Activated CD8-positive, alpha-beta T cell treated with anti-CD3 and anti-CD28 coated beads, Interleukin-2, amount 10 ng/mL, durations not matched to agents 7 days and 5 days (primary cell): ENCODE measurements at regions not wholly inside any gene's neighbourhood (a gene's known extent, or its start where the extent isn't known, plus 50 kb on each side); places are given as distances from the start of the nearest gene placed in this dataset.

Experiments
- ATAC-seq: fragments of 150-1000 bp; cut with Tn5 transposase; one replicate; pipeline ENCODE4 v1.10.0; 2021; ENCODE audit warnings: moderate library complexity
- CTCF ChIA-PET: fragments of 350-600 bp; sonication (Branson Sonifier 250); formaldehyde crosslinking; loops from one replicate; lab custom pipeline; 2021; ENCODE audit warnings: antibody characterized with exemption; lab: Charles Lee
- POLR2A ChIA-PET: fragments of 350-600 bp; sonication (Branson Sonifier 250); formaldehyde crosslinking; loops from one replicate; lab custom pipeline; 2021; ENCODE audit warnings: antibody characterized with exemption; lab: Charles Lee
- DNase-seq: peaks from one replicate; pipeline ENCODE4 v3.0.0-alpha.2; 2020
- H3K27ac Mint-ChIP-seq: one replicate; pipeline ENCODE4 v1.8.0; 2021; ENCODE audit warnings: mild to moderate bottlenecking, mixed read lengths
- H3K27me3 Mint-ChIP-seq: one replicate; pipeline ENCODE4 v1.8.0; 2021; ENCODE audit warnings: low read depth, mixed read lengths
- H3K36me3 Mint-ChIP-seq: one replicate; pipeline ENCODE4 v1.8.0; 2021; ENCODE audit warnings: low read depth, mixed read lengths
- H3K4me1 Mint-ChIP-seq: one replicate; pipeline ENCODE4 v1.8.0; 2021; ENCODE audit warnings: low read depth, mixed read lengths
- H3K4me3 Mint-ChIP-seq: one replicate; pipeline ENCODE4 v1.8.0; 2021; ENCODE audit warnings: mild to moderate bottlenecking, mixed read lengths
- H3K9me3 Mint-ChIP-seq: one replicate; pipeline ENCODE4 v1.8.0; 2022; ENCODE audit warnings: mixed read lengths; ENCODE audit not compliant: insufficient read depth

DNA sequence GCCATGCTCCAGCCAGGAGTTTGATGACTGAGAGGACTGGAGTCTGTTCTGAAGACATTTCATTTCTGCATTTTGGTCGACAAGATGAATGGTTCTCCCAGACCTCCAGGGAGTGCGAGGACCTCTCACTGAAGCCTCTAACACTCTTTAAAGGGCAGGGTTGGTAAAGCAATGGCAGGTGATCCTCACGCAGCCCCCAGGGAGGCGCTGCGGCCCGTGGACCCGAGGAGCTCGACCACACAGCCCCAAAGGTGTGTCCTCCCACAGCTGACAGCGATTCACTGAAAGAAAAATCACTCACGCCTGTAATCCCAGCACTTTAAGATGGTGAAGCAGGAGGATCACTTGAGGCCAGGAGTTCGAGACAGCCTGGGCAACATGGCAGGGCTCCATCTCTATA is 183.8 kb upstream of the SFSWAP start:
- POLR2A ChIA-PET: no interaction called here
- no peak overlapping the region for H3K27ac Mint-ChIP-seq
- no peak overlapping the region for H3K4me3 Mint-ChIP-seq

DNA sequence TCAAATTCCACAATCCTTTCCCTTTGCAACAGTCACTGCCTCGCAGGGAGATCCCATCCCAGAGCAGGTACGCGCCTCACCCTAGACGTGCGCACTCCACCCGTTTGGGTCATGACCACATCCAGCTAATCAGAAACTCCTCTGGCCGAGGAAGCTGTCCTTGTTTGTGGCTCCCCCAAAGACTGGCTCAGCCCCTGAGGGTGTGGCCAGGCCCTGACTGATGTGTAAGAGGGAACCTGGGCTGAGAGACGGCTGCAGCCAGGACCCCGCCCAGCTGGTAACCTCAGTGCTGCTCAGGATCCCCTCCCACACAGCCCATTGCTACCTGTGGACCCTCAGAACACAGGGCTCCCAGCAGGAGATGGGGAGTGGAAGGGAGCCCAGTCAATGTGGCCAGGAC is 183.2 kb upstream of the SFSWAP start:
- Mint-ChIP-seq H3K27me3 (no peaks in the 10 kb centered on the region), H3K4me1 (no peaks in the 10 kb centered on the region), H3K9me3 (no peaks in the 10 kb centered on the region), H3K27ac (no peak overlapping the region), H3K4me3 (no peak overlapping the region), H3K36me3 (no peaks in the 10 kb centered on the region)
- DNase-seq: no peak
- ChIA-PET POLR2A (no interaction called here), CTCF (no interaction called here)
- ATAC-seq: no peak

More for the DNA sequence above, 183.8 kb upstream of the SFSWAP start:
- H3K4me1 Mint-ChIP-seq: no peaks in the 10 kb centered on the region
- H3K27me3 Mint-ChIP-seq: no peaks in the 10 kb centered on the region
- no peak for ATAC-seq
- H3K9me3 Mint-ChIP-seq: no peaks in the 10 kb centered on the region
- no peak for DNase-seq
- CTCF ChIA-PET: no interaction called here
- H3K36me3 Mint-ChIP-seq: no peaks in the 10 kb centered on the region

DNA sequence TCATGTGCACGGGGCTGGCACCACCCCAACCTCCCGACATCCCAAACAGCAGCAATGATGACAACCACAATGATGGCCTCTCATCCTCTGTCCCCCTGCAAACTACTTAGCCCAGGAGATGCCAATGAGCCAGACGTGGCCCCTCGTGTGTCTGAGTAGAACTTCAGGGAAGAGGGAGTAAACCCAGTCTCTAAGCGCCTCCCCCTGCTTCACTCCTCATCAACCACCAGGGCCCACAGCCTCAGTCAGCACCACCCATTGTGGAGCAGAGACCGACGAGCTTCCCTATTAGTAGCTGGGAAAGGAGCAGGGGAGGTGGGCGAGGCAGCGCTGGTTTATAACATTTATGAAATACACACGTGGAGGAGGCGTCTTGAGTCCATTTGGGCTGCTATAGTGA is 182.7 kb upstream of the SFSWAP start:
- no peak for DNase-seq
- Mint-ChIP-seq H3K4me1 (no peaks in the 10 kb centered on the region), H3K9me3 (no peaks in the 10 kb centered on the region), H3K4me3 (no peak overlapping the region), H3K36me3 (no peaks in the 10 kb centered on the region), H3K27ac (no peak overlapping the region), H3K27me3 (no peaks in the 10 kb centered on the region)
- ATAC-seq: no peak
- ChIA-PET POLR2A (no interaction called here), CTCF (no interaction called here)

DNA sequence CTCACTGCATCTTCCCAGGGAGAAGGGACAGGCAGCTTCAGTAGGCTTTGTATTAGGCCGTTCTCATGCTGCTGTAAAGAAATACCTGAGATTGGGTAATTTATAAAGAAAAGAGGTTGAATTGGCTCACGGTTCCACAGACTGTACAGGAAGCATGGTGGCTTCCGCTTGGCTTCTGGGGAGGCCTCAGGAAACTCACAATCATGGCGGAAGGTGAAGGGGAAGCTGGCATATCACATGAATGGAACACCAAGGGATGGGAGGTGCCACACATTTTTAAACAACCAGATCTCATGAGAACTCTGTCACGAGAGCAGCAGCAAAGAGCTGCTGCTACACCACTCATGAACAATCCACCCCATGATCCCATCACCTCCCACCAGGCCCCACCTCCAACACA is 182.2 kb upstream of the SFSWAP start:
- Mint-ChIP-seq H3K27ac (no peak overlapping the region), H3K9me3 (no peaks in the 10 kb centered on the region), H3K4me1 (no peaks in the 10 kb centered on the region), H3K27me3 (no peaks in the 10 kb centered on the region), H3K36me3 (no peaks in the 10 kb centered on the region), H3K4me3 (no peak overlapping the region)
- no peak for ATAC-seq
- no peak for DNase-seq
- CTCF ChIA-PET: no interaction called here
- POLR2A ChIA-PET: no interaction called here

DNA sequence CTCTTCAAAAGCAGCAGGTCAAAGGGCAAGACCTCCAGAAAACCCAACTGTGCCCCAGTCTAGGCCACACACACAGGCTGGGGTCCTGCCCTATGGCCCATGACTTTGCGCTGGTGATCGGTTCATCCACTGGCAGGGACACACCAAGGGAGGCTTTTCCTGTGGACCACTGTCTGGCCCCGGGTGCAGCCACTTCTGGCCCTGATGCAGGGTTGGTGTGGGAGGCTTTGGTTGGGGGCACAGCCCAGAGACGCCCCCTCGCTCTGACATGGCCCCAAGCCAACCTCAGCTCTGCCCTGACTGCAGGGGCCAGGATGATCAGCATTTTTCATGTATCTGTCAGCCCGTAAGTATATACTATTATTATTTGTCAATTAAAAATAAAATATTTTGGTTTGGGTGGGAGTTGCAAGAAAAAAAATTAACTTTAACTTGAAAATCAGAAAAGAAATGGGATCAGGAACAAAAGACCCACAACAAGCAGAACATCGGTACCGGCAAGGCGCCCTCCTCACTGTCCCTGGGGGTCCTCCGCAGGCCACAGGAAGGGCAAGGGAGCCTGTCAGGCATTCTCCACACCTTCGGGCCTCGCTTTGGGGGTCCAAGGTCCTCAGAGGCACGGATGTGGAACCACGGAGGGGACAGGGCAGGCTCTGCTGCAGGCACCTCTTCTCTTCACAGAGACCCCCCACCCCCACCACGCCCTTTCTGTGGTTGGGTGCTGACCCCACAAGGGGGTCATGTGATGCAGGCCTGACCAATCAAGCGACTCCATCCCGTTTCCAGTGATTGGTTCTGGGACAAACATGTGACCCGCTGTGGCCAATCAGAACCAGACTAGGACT is 181.5 kb upstream of the SFSWAP start:
- DNase-seq (no peak), ATAC-seq (no peak)
- Mint-ChIP-seq H3K4me1 (no peaks in the 10 kb centered on the region), H3K9me3 (no peaks in the 10 kb centered on the region), H3K36me3 (no peaks in the 10 kb centered on the region), H3K4me3 (no peak overlapping the region), H3K27me3 (no peaks in the 10 kb centered on the region), H3K27ac (no peak overlapping the region)
- ChIA-PET CTCF (no interaction called here), POLR2A (no interaction called here)

DNA sequence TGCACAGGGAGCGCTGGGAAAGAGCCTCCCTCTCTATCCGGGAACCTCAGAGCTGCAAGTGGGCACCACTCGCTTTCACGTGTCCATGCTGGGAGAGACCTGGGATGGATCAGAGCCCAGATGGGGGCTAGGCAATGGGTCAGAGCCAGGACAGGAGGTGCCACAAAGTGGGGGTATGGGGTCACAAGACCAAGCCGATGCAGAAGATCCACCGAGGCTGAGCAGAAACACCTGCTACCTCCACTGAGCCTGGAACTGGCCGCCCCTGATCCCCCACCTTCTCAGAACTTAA is 180.9 kb upstream of the SFSWAP start:
- Mint-ChIP-seq H3K36me3 (no peaks in the 10 kb centered on the region), H3K27ac (no peak overlapping the region), H3K4me3 (no peak overlapping the region), H3K4me1 (no peaks in the 10 kb centered on the region), H3K27me3 (no peaks in the 10 kb centered on the region), H3K9me3 (no peaks in the 10 kb centered on the region)
- ATAC-seq (no peak), DNase-seq (no peak)
- ChIA-PET POLR2A (no interaction called here), CTCF (no interaction called here)

DNA sequence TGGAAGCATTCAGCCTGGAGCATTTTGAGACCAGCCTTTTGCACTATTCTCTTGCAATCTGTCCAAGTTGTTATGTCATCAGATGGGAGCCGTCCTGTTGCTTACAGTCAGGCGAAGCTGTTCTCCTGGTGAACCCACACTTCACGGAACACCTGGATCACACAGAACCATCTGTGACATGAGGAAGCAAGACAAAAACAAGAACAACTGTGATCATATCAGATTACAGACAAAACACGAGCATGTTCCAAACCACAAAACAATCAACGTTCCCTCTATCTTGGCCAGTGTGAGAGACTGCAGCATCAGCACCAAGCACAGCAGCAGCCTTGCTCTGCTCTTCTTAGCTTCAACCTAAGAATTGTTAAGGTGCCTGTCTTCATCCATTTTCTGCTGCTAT is 180.5 kb upstream of the SFSWAP start:
- Mint-ChIP-seq H3K4me3 (no peak overlapping the region), H3K4me1 (no peaks in the 10 kb centered on the region), H3K36me3 (no peaks in the 10 kb centered on the region), H3K27me3 (no peaks in the 10 kb centered on the region), H3K27ac (no peak overlapping the region), H3K9me3 (no peaks in the 10 kb centered on the region)
- ChIA-PET POLR2A (no interaction called here), CTCF (no interaction called here)
- DNase-seq (no peak), ATAC-seq (no peak)

DNA sequence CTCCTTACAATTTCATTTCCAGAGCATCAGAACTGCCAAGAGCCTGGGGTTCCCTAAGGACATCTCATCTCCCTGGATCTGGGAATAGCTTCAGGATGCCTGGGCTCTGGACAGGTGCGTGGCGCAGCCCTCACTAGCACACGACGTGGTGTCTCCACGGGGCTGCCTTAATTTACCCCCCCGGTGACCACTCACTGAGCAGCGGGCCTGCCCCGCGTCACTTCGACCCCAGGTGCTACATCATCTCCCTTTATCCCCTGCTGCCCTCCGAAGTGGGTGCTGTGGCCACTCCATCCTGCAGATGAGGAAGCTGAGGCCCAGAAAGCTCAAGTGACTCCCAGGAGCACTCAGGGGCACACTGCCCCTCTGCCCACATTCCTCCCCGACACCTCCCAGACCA is 177.8 kb upstream of the SFSWAP start:
- Mint-ChIP-seq H3K36me3 (no peaks in the 10 kb centered on the region), H3K4me3 (no peak overlapping the region), H3K9me3 (no peaks in the 10 kb centered on the region), H3K27me3 (no peaks in the 10 kb centered on the region), H3K27ac (no peak overlapping the region), H3K4me1 (no peaks in the 10 kb centered on the region)
- DNase-seq: no peak
- ATAC-seq: no peak
- POLR2A ChIA-PET: no interaction called here
- CTCF ChIA-PET: no interaction called here

DNA sequence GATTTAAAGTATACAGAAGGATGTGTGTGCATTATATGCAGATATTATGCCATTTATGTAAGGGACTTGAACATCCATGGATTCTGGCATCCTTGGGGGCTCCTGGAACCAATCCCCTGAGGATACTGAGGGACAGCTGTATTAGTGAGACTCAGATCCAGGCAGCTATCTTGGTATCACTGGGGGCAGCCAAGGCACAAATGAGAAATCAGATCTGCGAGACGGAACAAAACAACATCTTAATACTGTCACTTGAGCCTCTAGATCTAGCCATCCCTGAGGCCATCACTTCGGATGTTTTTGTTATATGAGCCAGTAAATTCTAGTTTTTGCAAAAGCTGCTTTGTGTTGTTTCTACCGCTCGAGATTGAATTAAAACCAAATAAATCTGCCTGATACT is 175.1 kb upstream of the SFSWAP start:
- no peak overlapping the region for H3K27ac Mint-ChIP-seq

DNA sequence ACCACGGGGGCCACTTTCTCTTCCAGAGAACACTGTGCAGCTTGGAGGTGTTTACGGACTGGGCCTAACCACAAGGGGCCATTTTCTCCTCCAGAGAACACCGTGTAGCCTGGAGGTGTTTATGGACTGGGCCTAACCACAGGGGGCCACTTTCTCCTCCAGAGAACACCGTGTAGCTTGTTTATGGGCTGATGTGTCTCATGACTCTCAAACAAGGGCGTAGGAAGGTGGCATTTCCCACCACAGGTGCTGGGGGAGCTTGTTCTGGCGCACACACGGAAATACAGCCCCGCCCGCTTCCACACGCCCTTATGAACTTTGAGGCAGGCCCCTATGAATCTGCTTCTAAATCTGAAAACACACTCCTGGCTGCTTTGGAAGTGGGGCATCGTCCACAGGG is 174.6 kb upstream of the SFSWAP start:
- H3K27me3 Mint-ChIP-seq: no peaks in the 10 kb centered on the region
- DNase-seq: no peak
- ChIA-PET CTCF (no interaction called here), POLR2A (no interaction called here)
- ATAC-seq: no peak
- no peaks in the 10 kb centered on the region for H3K9me3 Mint-ChIP-seq
- no peak overlapping the region for H3K27ac Mint-ChIP-seq
- no peaks in the 10 kb centered on the region for H3K4me1 Mint-ChIP-seq
- H3K4me3 Mint-ChIP-seq: no peak overlapping the region
- no peaks in the 10 kb centered on the region for H3K36me3 Mint-ChIP-seq

More for the DNA sequence above, 175.1 kb upstream of the SFSWAP start:
- DNase-seq (no peak), ATAC-seq (no peak)
- ChIA-PET CTCF (no interaction called here), POLR2A (no interaction called here)
- Mint-ChIP-seq H3K36me3 (no peaks in the 10 kb centered on the region), H3K9me3 (no peaks in the 10 kb centered on the region), H3K4me3 (no peak overlapping the region), H3K4me1 (no peaks in the 10 kb centered on the region), H3K27me3 (no peaks in the 10 kb centered on the region)

DNA sequence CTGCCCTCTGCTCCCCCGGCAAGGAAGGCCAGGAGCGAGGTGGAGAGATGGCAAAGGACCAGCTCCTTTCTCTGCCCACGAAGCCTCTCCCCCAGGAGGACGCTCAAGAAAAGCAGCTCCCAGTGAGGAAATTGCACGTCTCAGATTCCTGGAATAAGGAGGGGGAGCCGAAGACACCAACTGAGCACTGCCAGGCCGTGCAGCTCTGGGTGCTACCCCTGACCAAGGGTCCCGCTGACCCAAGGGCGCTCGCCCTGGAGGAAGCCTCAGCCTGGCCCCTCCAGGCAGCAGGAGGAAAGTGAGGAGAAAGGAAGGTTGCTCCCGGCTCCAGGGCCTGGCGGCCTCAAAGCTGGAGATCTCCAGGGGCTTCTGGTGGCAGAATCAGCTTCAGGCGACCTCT is 174.1 kb upstream of the SFSWAP start:
- Mint-ChIP-seq H3K4me1 (no peaks in the 10 kb centered on the region), H3K27me3 (no peaks in the 10 kb centered on the region), H3K9me3 (no peaks in the 10 kb centered on the region), H3K4me3 (no peak overlapping the region), H3K27ac (no peak overlapping the region), H3K36me3 (no peaks in the 10 kb centered on the region)
- ChIA-PET POLR2A (no interaction called here), CTCF (no interaction called here)
- no peak for DNase-seq
- no peak for ATAC-seq

DNA sequence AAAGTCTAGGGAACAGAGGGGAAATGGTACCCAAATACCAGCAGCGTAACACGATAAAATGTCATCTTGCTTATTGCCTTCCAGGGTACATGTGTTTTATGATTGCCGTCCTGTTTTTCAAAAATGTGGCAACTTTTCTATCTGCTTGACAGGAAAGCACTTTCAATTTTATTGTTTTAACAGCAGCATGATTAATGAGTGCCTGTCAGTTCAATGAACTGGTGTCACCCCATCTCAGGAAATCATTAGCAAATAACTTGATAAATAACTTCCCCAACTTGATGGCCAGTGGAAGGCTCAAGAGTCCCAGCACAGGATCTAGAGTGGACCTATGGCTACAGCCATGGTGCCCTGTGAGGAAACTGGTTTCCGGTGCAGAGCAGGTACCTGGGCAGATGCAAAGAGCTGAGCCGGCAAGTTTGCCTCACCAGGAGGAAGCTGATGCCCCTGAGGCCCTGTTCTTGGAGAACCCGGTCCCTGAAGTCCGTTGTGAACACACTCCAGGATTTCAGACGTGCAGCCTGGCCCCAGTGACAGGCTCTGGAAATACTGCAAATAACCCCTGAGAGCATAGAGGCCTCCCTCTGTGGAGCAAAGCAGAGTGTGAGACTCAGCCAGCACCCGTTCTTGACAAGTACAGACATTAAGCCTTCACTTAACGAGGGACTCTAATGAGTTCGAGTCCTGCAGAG is 173.5 kb upstream of the SFSWAP start:
- Mint-ChIP-seq H3K27ac (no peak overlapping the region), H3K27me3 (no peaks in the 10 kb centered on the region)
- CTCF ChIA-PET: no interaction called here

More for the DNA sequence above, 173.5 kb upstream of the SFSWAP start:
- DNase-seq (no peak), ATAC-seq (no peak)
- POLR2A ChIA-PET: no interaction called here
- Mint-ChIP-seq H3K4me3 (no peak overlapping the region), H3K36me3 (no peaks in the 10 kb centered on the region), H3K9me3 (no peaks in the 10 kb centered on the region), H3K4me1 (no peaks in the 10 kb centered on the region)
